Stimulated activated CD4-positive, alpha-beta T cell treated with anti-CD3 and anti-CD28 coated beads, Interleukin-12 subunit alpha, Interleukin-12 subunit beta, amount 100 ng/mL, for 4 hours (primary cell): ENCODE measurements at regions not wholly inside any gene's neighbourhood (a gene's known extent, or its start where the extent isn't known, plus 50 kb on each side); places are given as distances from the start of the nearest gene placed in this dataset.

Source experiments
- DNase-seq: peaks from one replicate; pipeline ENCODE4 v3.0.0-alpha.2; 2020

- DNase-seq = no peak
These were observed 492.6 kb downstream of the TUSC7 start for GRCh38 chr3:117201901-117202774.

DNA sequence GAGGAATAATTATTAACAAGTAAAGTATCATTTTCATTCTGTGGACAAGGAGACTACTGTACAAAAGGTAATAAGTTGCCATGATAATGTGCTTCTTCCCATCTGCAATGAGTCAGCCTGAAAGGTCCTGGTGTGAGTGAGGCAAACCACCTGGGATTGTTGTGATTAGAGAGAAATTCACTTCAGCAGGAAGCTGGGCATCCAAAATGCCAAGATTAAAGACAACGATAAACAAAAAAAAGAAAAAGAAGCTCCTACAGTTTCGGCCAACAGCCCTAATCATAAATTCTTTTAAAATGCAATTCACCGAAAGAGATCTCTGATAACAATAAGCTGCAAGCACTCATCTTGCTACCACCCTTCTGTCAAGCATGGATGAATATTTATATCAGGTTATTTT is 507.8 kb downstream of the TUSC7 start:
- no peak for DNase-seq

DNA sequence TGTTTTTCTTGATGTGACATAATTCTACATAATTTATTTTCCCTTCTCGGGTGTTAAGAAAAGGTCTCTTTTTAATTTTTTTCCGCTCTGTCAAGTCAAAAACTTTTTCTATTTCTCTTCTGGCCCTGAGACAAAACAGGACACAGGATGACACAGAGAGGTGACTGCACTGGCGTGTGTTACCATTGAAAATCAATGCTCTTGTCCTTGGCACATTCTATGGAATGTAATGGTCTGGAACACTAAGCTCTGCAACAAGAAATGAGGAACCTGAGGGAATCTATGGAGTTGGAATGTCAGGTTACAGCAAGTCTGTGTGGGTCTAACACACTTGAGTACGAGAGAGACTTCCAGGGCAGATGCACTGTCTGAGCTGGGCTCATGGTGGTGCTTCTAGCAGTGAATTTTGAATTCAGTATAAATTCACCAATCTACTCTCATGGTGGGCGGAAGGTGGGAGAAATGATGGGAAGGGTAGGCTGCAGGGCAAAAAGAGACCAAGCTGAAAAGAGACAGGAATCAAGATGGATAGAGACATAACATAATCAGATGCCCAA is 508.3 kb downstream of the TUSC7 start:
- no peak for DNase-seq

- no peak for DNase-seq
These were observed 509.1 kb downstream of the TUSC7 start for GRCh38 chr3:117218641-117219048.

GRCh38 chr3:117219296-117219695 is 509.7 kb downstream of the TUSC7 start:
- no peak for DNase-seq

- no peak for DNase-seq
These were observed 517.4 kb downstream of the TUSC7 start for GRCh38 chr3:117226932-117227331.

GRCh38 chr3:117228466-117228865 is 518.9 kb downstream of the TUSC7 start:
- no peak for DNase-seq

DNA sequence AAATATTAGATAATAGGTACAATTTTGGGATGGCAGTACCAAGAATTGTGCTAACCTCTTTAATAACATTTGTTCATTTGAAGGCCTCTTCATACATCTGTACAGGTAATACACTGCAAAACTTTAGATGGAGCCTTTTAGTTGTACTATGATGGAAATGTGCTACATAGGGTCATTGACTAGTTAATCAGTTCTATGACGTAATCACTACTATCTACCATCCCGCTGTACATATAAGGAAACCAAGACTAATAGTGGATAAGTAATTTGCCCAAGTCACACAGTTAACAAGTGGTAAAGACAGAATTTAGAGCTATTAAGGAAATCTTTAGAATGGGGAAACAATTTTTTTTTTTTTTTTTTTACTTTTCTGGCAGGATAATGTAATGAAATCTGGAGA is 521.3 kb downstream of the TUSC7 start:
- no peak for DNase-seq

GRCh38 chr3:117234331-117234730 is 524.8 kb downstream of the TUSC7 start:
- DNase-seq = no peak

DNA sequence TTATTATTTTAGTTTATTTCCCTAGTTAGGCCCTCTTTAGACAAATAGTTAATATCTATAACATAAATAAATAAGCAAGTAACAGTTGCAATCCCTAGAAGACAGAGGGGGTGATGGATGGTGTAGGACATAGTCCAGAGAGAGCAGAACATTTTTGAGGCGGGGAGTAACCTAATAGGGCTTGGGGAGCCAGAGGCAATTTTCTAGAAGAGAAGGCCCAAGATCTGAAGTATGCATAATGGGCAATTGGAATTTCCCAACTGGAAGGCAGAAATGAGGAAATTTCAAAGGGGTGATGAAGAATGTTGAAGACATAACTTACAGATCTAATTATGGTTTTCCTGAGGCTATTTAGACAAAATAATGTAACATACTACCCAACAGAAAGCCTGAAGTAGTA is 525.7 kb downstream of the TUSC7 start:
- DNase-seq = no peak

DNA sequence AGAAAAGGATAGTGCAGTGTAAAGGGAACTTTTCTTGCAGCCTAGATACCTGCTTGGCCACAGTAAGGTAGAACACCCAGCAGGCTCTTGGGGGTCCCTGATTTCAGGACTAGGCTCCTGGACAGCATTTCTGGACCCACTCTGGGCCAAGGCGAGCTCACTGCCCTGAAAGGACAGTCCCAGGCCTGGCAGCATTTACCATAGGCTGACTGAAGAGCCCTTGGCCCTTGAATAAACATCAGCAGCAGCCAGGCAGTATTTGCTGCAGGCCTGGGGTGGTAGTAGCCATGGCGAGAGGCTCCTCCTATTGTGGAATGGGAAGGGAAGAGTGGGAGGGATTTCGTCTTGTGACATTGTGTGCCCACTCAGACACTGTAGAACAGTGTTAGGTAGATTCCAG is 529.2 kb downstream of the TUSC7 start:
- DNase-seq = no peak

DNA sequence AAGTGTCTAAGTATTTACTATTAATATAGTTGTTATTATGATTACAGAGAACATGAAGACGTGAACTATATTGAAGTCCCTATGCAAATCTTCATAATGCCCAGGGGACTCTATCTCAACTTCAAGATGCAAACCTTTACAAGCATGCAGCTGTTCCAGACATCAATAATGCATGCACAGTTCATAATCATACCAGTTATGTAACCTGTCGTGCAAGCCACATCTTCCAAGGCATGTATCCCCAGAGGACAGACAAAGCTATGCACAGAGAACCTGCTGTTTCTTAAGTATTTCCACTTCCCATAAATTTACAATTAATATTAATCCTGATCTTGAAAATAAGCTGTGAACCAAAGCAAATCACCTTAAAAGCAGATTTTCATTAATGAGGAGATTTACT is 534.1 kb downstream of the TUSC7 start:
- DNase-seq = no peak

DNA sequence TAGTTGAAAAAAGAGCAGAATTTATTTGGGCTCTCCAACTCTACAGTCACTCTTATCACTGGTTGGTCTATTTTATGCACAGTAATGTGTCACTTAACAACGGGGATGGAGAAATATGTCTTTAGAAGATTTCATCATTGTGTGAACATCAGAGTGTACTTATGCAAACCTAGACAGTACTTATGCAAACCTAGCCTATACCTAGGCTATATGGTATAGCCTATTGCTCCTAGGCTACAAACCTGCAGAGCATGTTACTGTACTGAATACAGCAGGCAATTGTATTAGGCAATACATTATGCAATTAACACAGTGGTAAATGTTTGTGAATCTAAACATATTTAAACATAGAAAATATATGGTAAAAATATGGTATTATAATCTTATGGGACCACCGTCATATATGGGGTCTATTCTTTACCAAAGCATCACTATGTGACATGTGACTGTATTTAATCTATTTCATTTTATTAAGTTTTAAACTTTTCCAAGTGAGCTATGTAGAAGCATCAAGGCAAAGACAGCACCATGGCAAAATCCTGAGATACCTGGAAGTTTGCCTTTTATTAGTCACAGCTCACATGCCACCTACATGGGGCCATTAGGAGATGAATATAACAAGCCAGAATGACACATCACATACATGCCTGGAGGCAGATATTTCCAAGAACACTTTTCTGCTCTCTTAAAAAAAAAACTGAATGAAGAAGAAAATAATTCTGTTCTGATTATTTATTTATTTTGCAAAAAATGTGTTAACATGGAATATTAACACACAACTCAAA is 537.4 kb downstream of the TUSC7 start:
- DNase-seq = no peak

- DNase-seq = no peak
These were observed 538.6 kb downstream of the TUSC7 start for GRCh38 chr3:117248153-117248552.

GRCh38 chr3:117252208-117252607 is 542.6 kb downstream of the TUSC7 start:
- DNase-seq = no peak

DNA sequence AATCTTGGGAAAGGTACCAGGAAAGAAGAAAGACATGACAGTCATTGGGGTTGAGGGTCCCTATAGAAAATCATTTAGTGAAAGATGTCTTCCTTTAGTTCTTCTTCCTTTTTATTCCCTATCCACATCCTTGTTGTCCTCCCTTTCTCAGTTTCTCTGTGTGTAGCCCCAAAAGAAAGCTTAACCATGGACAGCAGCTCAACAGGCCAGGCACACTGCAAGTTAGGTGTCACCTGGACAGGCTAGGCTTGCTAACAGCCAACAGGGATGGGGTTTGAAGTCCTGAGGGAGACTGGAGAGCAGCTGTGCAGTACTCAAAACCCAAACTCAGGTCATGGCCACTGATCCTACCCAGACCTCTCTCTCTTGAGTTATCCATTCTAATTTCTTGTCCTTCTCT is 543.1 kb downstream of the TUSC7 start:
- DNase-seq = no peak

DNA sequence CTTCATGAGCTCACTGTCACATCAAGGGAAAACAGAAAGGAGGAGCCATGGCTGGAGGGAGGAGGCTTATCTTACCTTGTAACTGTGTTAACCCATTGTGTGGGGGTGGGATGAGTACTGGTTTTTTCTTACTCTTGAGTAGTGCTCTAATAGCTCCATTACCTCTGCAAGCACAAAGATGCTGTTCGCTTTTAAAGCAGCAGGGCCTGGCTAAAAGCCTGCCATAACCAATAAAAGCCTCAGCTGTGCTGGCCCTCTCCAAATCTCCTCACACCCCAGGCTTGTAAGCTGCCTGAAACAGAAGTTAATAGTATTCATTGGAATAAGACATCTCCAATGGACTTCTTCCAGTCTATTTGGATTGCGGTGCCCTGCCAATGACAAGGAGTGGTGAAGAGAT is 544.1 kb downstream of the TUSC7 start:
- DNase-seq = no peak

DNA sequence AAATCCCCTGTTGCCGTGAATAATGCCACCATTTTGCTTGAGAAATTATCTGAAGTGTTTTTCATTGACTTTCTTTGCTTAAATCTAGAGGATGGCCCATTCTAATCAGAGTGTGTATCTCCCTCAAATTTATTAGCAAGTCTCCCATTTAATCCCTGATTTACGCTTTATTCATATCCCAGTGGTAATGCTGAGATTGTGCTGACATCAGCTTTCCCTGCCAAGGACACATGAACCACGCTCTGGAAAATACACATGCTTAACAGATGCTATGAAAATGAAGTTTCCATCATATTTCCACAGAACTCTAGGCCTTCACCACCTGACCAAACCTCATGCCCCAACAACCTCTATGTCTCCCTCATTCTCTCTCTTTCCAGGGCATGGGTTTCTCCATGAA is 545.4 kb downstream of the TUSC7 start:
- no peak for DNase-seq

DNA sequence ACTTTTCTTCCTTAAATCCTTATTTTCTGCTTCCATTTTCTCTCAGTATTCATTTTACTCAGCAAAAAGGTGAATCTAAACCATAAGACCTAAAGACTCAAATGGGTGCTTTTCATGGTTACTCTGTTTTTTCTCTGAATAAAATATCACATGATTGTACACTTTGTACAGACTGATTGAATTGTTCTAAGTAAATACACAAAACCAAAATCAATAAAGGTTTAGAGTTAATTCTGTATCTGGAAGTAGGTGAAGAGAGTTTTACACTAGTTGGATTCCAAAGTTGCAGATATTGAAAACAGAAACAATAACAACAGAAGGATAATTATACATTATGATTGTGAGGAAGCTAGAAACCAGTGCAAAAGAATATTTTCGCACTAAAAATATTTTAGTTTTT is 546.2 kb downstream of the TUSC7 start:
- DNase-seq = no peak

DNA sequence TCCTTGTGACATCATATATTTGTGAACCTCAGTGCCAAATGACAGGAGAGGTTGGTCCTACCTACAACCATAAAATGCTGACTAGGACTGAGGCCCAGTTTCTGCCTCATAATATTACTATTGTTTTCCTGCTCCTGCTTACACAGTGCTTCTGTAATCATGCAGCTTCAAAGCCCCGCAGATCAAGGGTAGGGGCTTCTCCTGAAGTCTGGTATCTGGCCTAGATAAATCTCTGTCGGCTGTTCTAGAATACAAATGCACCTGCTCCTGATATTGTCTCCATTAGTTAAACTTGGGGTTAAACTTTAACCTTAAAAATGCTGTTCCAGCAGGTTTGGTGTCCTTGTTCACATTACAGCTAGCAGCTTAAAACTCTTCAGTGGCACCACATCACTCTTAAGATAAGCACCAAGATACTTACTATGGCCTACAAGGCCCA is 552.4 kb downstream of the TUSC7 start:
- no peak for DNase-seq

DNA sequence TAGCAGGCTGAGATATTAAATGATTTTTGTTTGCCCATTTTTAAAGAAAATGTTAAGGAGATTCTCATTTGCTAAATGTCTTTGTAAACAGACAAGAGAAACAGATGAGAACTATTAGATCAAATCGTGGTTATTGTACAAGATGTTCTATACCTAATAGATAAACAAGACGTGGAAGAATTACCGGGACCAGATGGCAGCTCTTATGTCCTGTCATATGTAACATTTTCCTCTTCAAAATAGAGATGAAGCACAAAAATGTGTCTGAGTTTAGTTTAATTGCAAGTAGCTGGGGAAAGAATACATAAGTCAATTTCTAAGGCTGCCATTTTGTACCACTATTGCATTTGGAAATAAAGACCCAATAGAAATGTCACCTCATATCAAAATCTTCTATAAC is 553.7 kb downstream of the TUSC7 start:
- DNase-seq = no peak

- DNase-seq = no peak
These were observed 554.2 kb downstream of the TUSC7 start for GRCh38 chr3:117263745-117264144.

GRCh38 chr3:117264204-117264994 is 554.8 kb downstream of the TUSC7 start:
- no peak for DNase-seq
